ENCODE measurements at regions not wholly inside any gene's neighbourhood (a gene's known extent, or its start where the extent isn't known, plus 50 kb on each side); places are given as distances from the start of the nearest gene placed in this dataset.

- TF ChIP-seq ZNF274 (IDR thresholded peaks at IDR 0.05; ENCODE audit: low read depth, low read length) = no peak
- TF ChIP-seq SUZ12 (IDR thresholded peaks at IDR 0.05; ENCODE audit: extremely low read depth, insufficient read depth, insufficient read length) = no peak
- TF ChIP-seq YY1 (IDR thresholded peaks at IDR 0.05; ENCODE audit: insufficient read depth, insufficient read length) = no peak
These were observed 294.9 kb downstream of the PDHA2 start for GRCh38 chr4:96134806-96135205.
